OCI-M1 (cell line): ENCODE measurements at regions not wholly inside any gene's neighbourhood (a gene's known extent, or its start where the extent isn't known, plus 50 kb on each side); places are given as distances from the start of the nearest gene placed in this dataset.

Experiments
- DNase-seq: peaks from one replicate; lab custom pipeline; 2025; lab: John Stamatoyannopoulos, UW

GRCh38 chr5:171688696-171689495 is 96.7 kb upstream of the SMIM23 start:
- DNase-seq: no peak

GRCh38 chr5:171689853-171690417 is 95.7 kb upstream of the SMIM23 start:
- no peak for DNase-seq

GRCh38 chr5:171692107-171692506 is 93.5 kb upstream of the SMIM23 start:
- DNase-seq: no peak

- DNase-seq: no peak
Observed at GRCh38 chr5:171692936-171693335, 92.7 kb upstream of the SMIM23 start.

GRCh38 chr5:171693412-171693811 is 92.2 kb upstream of the SMIM23 start:
- DNase-seq: no peak

GRCh38 chr5:171695804-171696203 is 89.8 kb upstream of the SMIM23 start:
- DNase-seq: no peak

- DNase-seq: no peak
Observed at GRCh38 chr5:171697221-171698102, 88.2 kb upstream of the SMIM23 start.

GRCh38 chr5:171700318-171700912 is 85.2 kb upstream of the SMIM23 start:
- no peak for DNase-seq

- no peak for DNase-seq
Observed at GRCh38 chr5:171701100-171701541, 84.5 kb upstream of the SMIM23 start.

GRCh38 chr5:171702135-171702770 is 83.4 kb upstream of the SMIM23 start:
- no peak for DNase-seq

GRCh38 chr5:171703146-171703545 is 82.5 kb upstream of the SMIM23 start:
- no peak for DNase-seq

- DNase-seq: no peak
Observed at GRCh38 chr5:171705036-171705435, 80.6 kb upstream of the SMIM23 start.

- no peak for DNase-seq
Observed at GRCh38 chr5:171705830-171706468, 79.7 kb upstream of the SMIM23 start.

GRCh38 chr5:171706736-171707441 is 78.7 kb upstream of the SMIM23 start:
- DNase-seq: no peak

GRCh38 chr5:171707442-171707792 is 78.2 kb upstream of the SMIM23 start:
- no peak for DNase-seq

- DNase-seq: no peak
Observed at GRCh38 chr5:171709930-171710329, 75.7 kb upstream of the SMIM23 start.

GRCh38 chr5:171710451-171711024 is 75.1 kb upstream of the SMIM23 start:
- no peak for DNase-seq

GRCh38 chr5:171711571-171711970 is 74.0 kb upstream of the SMIM23 start:
- DNase-seq: no peak

GRCh38 chr5:171712616-171713015 is 73.0 kb upstream of the SMIM23 start:
- DNase-seq: no peak

- DNase-seq: no peak
Observed at GRCh38 chr5:171713152-171713551, 72.5 kb upstream of the SMIM23 start.
